ENCODE measurements at regions not wholly inside any gene's neighbourhood (a gene's known extent, or its start where the extent isn't known, plus 50 kb on each side); places are given as distances from the start of the nearest gene placed in this dataset.

- Histone ChIP-seq H3K4me3 (replicated peaks; ENCODE audit: insufficient read depth, low read length) (no peak overlapping the region), H3K27ac (replicated peaks) (no peak overlapping the region), H3K27me3 (ENCODE audit: insufficient read depth, poor library complexity, severe bottlenecking) (no peaks in the 10 kb centered on the region)
- TF ChIP-seq POLR2AphosphoS5 (IDR thresholded peaks at IDR 0.05; ENCODE audit: low read depth): no peak
- TF ChIP-seq CTCF (IDR thresholded peaks at IDR 0.05; ENCODE audit: insufficient read depth, low read length): no peak
- no peak for TF ChIP-seq SPI1 (IDR thresholded peaks at IDR 0.05; ENCODE audit: borderline replicate concordance, low read depth)
- TF ChIP-seq GABPA (IDR thresholded peaks at IDR 0.05; ENCODE audit: low read depth): no peak
- no peak for TF ChIP-seq REST (IDR thresholded peaks at IDR 0.05; ENCODE audit: insufficient replicate concordance, low read depth)
- no peak for DNase-seq (ENCODE audit: low read depth in 1 of 2, low spot score in 1 of 2)
Observed at GRCh38 chr2:150789376-150789905, 302.0 kb upstream of the RND3 start.

GRCh38 chr2:150788426-150789140 is 301.1 kb upstream of the RND3 start:
- no peak overlapping the region for H3K27ac ChIP-seq (replicated peaks)
- H3K4me3 ChIP-seq (replicated peaks; ENCODE audit: insufficient read depth, low read length): no peak overlapping the region
- no peak for DNase-seq (ENCODE audit: low read depth in 1 of 2, low spot score in 1 of 2)
- H3K27me3 ChIP-seq (ENCODE audit: insufficient read depth, poor library complexity, severe bottlenecking): no peaks in the 10 kb centered on the region
- TF ChIP-seq REST (IDR thresholded peaks at IDR 0.05; ENCODE audit: insufficient replicate concordance, low read depth): no peak
- no peak for TF ChIP-seq GABPA (IDR thresholded peaks at IDR 0.05; ENCODE audit: low read depth)
- TF ChIP-seq SPI1 (IDR thresholded peaks at IDR 0.05; ENCODE audit: borderline replicate concordance, low read depth): no peak
- TF ChIP-seq POLR2AphosphoS5 (IDR thresholded peaks at IDR 0.05; ENCODE audit: low read depth): no peak
- no peak for TF ChIP-seq CTCF (IDR thresholded peaks at IDR 0.05; ENCODE audit: insufficient read depth, low read length)

GRCh38 chr2:150787353-150788093 is 300.1 kb upstream of the RND3 start:
- Histone ChIP-seq H3K4me3 (replicated peaks; ENCODE audit: insufficient read depth, low read length) (no peak overlapping the region), H3K27ac (replicated peaks) (no peak overlapping the region), H3K27me3 (ENCODE audit: insufficient read depth, poor library complexity, severe bottlenecking) (no peaks in the 10 kb centered on the region)
- no peak for DNase-seq (ENCODE audit: low read depth in 1 of 2, low spot score in 1 of 2)
- TF ChIP-seq GABPA (IDR thresholded peaks at IDR 0.05; ENCODE audit: low read depth): no peak
- no peak for TF ChIP-seq SPI1 (IDR thresholded peaks at IDR 0.05; ENCODE audit: borderline replicate concordance, low read depth)
- TF ChIP-seq CTCF (IDR thresholded peaks at IDR 0.05; ENCODE audit: insufficient read depth, low read length): no peak
- TF ChIP-seq REST (IDR thresholded peaks at IDR 0.05; ENCODE audit: insufficient replicate concordance, low read depth): no peak
- TF ChIP-seq POLR2AphosphoS5 (IDR thresholded peaks at IDR 0.05; ENCODE audit: low read depth): no peak
